ENCODE measurements at regions not wholly inside any gene's neighbourhood (a gene's known extent, or its start where the extent isn't known, plus 50 kb on each side); places are given as distances from the start of the nearest gene placed in this dataset.

GRCh38 chr18:71168557-71169145, 879.8 kb downstream of the SOCS6 start:
- TF ChIP-seq SIN3A (IDR thresholded peaks at IDR 0.05; ENCODE audit: borderline replicate concordance, insufficient read depth, low read length), result no peak
- no peak for TF ChIP-seq FOXP2 (optimal IDR thresholded peaks at IDR 0.05; ENCODE audit: borderline replicate concordance, extremely low read depth, extremely low read length, insufficient read depth)
- TF ChIP-seq POLR2AphosphoS5 (IDR thresholded peaks at IDR 0.05; ENCODE audit: low read depth, low read length), result no peak

- TF ChIP-seq FOXP2 (optimal IDR thresholded peaks at IDR 0.05; ENCODE audit: borderline replicate concordance, extremely low read depth, extremely low read length, insufficient read depth), result no peak
- TF ChIP-seq TAF1 (IDR thresholded peaks at IDR 0.05; ENCODE audit: borderline replicate concordance, insufficient read depth, low read length), result no peak
- no peak for TF ChIP-seq POLR2AphosphoS5 (IDR thresholded peaks at IDR 0.05; ENCODE audit: low read depth, low read length)
- TF ChIP-seq SIN3A (IDR thresholded peaks at IDR 0.05; ENCODE audit: borderline replicate concordance, insufficient read depth, low read length), result no peak
- TF ChIP-seq REST (IDR thresholded peaks at IDR 0.05; ENCODE audit: insufficient read depth in 1 of 2, low read depth in 2 of 2, low read length in 2 of 2), result no peak
These were observed 847.6 kb downstream of the SOCS6 start for GRCh38 chr18:71136487-71136886.

GRCh38 chr18:71134122-71134521, 845.3 kb downstream of the SOCS6 start:
- TF ChIP-seq SIN3A (IDR thresholded peaks at IDR 0.05; ENCODE audit: borderline replicate concordance, insufficient read depth, low read length) (no peak), TAF1 (IDR thresholded peaks at IDR 0.05; ENCODE audit: borderline replicate concordance, insufficient read depth, low read length) (no peak), REST (IDR thresholded peaks at IDR 0.05; ENCODE audit: insufficient read depth in 1 of 2, low read depth in 2 of 2, low read length in 2 of 2) (no peak), FOXP2 (optimal IDR thresholded peaks at IDR 0.05; ENCODE audit: borderline replicate concordance, extremely low read depth, extremely low read length, insufficient read depth) (no peak), POLR2AphosphoS5 (IDR thresholded peaks at IDR 0.05; ENCODE audit: low read depth, low read length) (no peak)

- TF ChIP-seq SIN3A (IDR thresholded peaks at IDR 0.05; ENCODE audit: borderline replicate concordance, insufficient read depth, low read length) (no peak), REST (IDR thresholded peaks at IDR 0.05; ENCODE audit: insufficient read depth in 1 of 2, low read depth in 2 of 2, low read length in 2 of 2) (no peak), FOXP2 (optimal IDR thresholded peaks at IDR 0.05; ENCODE audit: borderline replicate concordance, extremely low read depth, extremely low read length, insufficient read depth) (no peak), TAF1 (IDR thresholded peaks at IDR 0.05; ENCODE audit: borderline replicate concordance, insufficient read depth, low read length) (no peak), POLR2AphosphoS5 (IDR thresholded peaks at IDR 0.05; ENCODE audit: low read depth, low read length) (no peak)
These were observed 843.1 kb downstream of the SOCS6 start for GRCh38 chr18:71131918-71132317.

GRCh38 chr18:71130351-71130750, 841.5 kb downstream of the SOCS6 start:
- no peak for TF ChIP-seq TAF1 (IDR thresholded peaks at IDR 0.05; ENCODE audit: borderline replicate concordance, insufficient read depth, low read length)
- no peak for TF ChIP-seq SIN3A (IDR thresholded peaks at IDR 0.05; ENCODE audit: borderline replicate concordance, insufficient read depth, low read length)
- no peak for TF ChIP-seq REST (IDR thresholded peaks at IDR 0.05; ENCODE audit: insufficient read depth in 1 of 2, low read depth in 2 of 2, low read length in 2 of 2)
- no peak for TF ChIP-seq FOXP2 (optimal IDR thresholded peaks at IDR 0.05; ENCODE audit: borderline replicate concordance, extremely low read depth, extremely low read length, insufficient read depth)
- no peak for TF ChIP-seq POLR2AphosphoS5 (IDR thresholded peaks at IDR 0.05; ENCODE audit: low read depth, low read length)

Measured in PFSK-1 (cell line).